ENCODE measurements at regions not wholly inside any gene's neighbourhood (a gene's known extent, or its start where the extent isn't known, plus 50 kb on each side); places are given as distances from the start of the nearest gene placed in this dataset.

DNA sequence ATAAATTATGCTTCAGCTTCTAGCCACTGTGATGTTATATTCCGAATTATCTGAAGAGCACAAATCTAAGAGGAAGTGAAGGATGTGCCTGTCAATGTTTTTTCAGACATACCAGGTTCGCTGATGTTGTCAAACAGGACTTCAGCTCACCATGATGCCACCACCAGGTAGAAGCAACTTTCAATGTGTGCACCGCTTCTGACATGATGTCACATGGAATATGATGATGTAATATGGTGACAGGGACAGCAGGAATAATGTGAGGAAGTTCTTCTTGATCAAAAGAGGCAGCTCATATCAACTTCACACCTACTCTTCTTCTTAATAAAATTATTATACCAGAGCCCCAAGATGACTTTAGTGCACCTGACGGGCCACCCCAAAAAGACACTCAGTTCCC, 893.2 kb downstream of the BCL11A start:
- no peak for TF ChIP-seq CTCF (IDR thresholded peaks at IDR 0.05; ENCODE audit: poor library complexity, severe bottlenecking)
- TF ChIP-seq, protein P1, sequence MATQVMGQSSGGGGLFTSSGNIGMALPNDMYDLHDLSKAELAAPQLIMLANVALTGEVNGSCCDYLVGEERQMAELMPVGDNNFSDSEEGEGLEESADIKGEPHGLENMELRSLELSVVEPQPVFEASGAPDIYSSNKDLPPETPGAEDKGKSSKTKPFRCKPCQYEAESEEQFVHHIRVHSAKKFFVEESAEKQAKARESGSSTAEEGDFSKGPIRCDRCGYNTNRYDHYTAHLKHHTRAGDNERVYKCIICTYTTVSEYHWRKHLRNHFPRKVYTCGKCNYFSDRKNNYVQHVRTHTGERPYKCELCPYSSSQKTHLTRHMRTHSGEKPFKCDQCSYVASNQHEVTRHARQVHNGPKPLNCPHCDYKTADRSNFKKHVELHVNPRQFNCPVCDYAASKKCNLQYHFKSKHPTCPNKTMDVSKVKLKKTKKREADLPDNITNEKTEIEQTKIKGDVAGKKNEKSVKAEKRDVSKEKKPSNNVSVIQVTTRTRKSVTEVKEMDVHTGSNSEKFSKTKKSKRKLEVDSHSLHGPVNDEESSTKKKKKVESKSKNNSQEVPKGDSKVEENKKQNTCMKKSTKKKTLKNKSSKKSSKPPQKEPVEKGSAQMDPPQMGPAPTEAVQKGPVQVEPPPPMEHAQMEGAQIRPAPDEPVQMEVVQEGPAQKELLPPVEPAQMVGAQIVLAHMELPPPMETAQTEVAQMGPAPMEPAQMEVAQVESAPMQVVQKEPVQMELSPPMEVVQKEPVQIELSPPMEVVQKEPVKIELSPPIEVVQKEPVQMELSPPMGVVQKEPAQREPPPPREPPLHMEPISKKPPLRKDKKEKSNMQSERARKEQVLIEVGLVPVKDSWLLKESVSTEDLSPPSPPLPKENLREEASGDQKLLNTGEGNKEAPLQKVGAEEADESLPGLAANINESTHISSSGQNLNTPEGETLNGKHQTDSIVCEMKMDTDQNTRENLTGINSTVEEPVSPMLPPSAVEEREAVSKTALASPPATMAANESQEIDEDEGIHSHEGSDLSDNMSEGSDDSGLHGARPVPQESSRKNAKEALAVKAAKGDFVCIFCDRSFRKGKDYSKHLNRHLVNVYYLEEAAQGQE (IDR thresholded peaks at IDR 0.05; ENCODE audit: borderline replicate concordance): no peak
